Breast epithelium (tissue), 3 donors: ENCODE measurements at regions not wholly inside any gene's neighbourhood (a gene's known extent, or its start where the extent isn't known, plus 50 kb on each side); places are given as distances from the start of the nearest gene placed in this dataset.

Source experiments
- POLR2A ChIP-seq: fragments of 450-650 bp; IDR thresholded peaks from one replicate; pipeline ENCODE4 v1.6.1; 2016; ENCODE audit warnings: antibody characterized with exemption, mild to moderate bottlenecking, moderate library complexity
- POLR2AphosphoS5 ChIP-seq, 3 donors: sonication (generic); formaldehyde crosslinking; IDR thresholded peaks; one replicate each; pipeline ENCODE4 v1.6.1; 2017; ENCODE audit warnings: antibody characterized with exemption in 3 of 3
- TF ChIP-seq, protein P1 (sequence below), 3 donors: fragments of 450-650 bp; IDR thresholded peaks; one replicate each; pipeline ENCODE4 v1.5.1; 2016 to 2017; ENCODE audit warnings: antibody characterized with exemption in 3 of 3, mild to moderate bottlenecking in 3 of 3, moderate library complexity in 3 of 3

DNA sequence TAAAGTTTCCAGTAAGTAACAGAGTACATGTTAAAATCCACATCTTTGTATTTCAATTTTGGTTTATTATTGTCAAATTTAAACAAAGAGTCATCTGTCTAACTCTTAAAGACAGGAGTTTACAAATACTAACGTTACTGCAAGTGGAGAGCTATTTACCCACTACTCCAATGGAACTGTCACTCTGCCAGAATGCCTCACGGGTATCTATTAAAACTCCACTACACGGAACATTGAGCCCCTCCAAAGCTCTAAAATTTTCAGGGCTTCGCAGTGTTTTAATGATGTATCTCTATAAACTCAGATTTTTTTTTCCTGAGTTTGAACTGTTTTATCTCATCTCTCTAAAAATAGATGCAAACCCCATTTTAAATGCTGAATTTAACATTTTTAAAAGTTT is 388.7 kb upstream of the SEMA3A start:
- TF ChIP-seq, protein P1, sequence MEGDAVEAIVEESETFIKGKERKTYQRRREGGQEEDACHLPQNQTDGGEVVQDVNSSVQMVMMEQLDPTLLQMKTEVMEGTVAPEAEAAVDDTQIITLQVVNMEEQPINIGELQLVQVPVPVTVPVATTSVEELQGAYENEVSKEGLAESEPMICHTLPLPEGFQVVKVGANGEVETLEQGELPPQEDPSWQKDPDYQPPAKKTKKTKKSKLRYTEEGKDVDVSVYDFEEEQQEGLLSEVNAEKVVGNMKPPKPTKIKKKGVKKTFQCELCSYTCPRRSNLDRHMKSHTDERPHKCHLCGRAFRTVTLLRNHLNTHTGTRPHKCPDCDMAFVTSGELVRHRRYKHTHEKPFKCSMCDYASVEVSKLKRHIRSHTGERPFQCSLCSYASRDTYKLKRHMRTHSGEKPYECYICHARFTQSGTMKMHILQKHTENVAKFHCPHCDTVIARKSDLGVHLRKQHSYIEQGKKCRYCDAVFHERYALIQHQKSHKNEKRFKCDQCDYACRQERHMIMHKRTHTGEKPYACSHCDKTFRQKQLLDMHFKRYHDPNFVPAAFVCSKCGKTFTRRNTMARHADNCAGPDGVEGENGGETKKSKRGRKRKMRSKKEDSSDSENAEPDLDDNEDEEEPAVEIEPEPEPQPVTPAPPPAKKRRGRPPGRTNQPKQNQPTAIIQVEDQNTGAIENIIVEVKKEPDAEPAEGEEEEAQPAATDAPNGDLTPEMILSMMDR (IDR thresholded peaks at IDR 0.05) = no peak
- TF ChIP-seq POLR2A (no peak), POLR2AphosphoS5 (IDR thresholded peaks at IDR 0.05) (no peak)
